ENCODE measurements at regions not wholly inside any gene's neighbourhood (a gene's known extent, or its start where the extent isn't known, plus 50 kb on each side); places are given as distances from the start of the nearest gene placed in this dataset.

DNA sequence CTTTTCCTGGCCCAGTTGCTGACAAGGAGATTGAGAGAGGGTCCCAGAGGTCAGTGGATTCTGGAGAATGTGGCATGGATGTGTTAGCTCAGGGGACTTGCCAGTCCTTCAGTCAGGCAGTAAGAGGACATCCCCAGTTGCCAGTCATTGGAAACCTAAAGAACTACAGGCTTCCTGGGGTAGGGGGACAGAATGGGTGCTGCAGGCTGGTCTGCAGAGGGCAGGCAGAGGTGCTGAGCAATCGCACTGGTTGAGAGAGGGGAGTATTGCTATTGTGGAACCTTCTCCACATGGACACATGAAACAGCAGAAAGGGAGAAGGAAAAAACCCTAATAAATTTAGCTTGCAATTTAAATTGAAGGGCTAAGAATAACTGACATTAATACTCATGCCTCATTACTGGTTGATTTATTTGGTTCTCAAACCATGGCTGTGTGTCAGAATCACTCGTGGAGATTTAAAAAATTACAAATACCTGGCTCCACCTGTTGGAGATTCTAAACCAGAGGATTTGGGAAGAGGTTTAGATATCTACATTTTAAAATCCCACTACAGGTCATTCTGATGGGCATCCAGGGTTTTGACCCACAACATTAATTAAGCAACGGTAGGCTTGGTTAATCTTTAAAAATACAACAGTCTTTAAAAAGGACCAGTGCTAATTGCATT is 71.2 kb upstream of the SLC38A2 start:
- Histone ChIP-seq H3K23ac (ENCODE audit: insufficient read length) (no peak overlapping the region), H3K27ac (ENCODE audit: low read depth, low read length) (no peak overlapping the region), H2BK20ac (ENCODE audit: low read length) (no peak overlapping the region), H3K4me2 (ENCODE audit: insufficient read depth in 1 of 2, low read depth in 2 of 2, low read length in 2 of 2) (no peak overlapping the region), H4K20me1 (replicated peaks in 1 of 2; ENCODE audit: control insufficient read depth in 1 of 2, insufficient read depth in 2 of 2, low read length in 2 of 2) (peaks cover 0 to under 1% of the 10 kb centered on the region in 2 experiments), H2BK5ac (ENCODE audit: low read depth, low read length) (no peak overlapping the region), H3K27me3 (replicated peaks in 1 of 4; ENCODE audit: control insufficient read depth in 3 of 4, extremely low read depth in 1 of 4, insufficient read depth in 3 of 4, low read length in 3 of 4) (no peaks in the 10 kb centered on the region), H3K79me2 (ENCODE audit: control insufficient read depth in 1 of 2, insufficient read depth in 2 of 2, low read length in 2 of 2) (no peaks in the 10 kb centered on the region), H3K14ac (ENCODE audit: insufficient read length) (no peak overlapping the region), H3K4me3 (ENCODE audit: extremely low read depth in 1 of 4, insufficient read depth in 2 of 4, low read depth in 3 of 4, low read length in 4 of 4) (no peak overlapping the region), H2BK12ac (ENCODE audit: low read depth, low read length) (no peak overlapping the region), H4K8ac (ENCODE audit: extremely low read depth, insufficient read depth, low read length) (no peak overlapping the region), H3K4ac (replicated peaks; ENCODE audit: insufficient read length, low read depth, low read length) (no peak overlapping the region), H2AK5ac (ENCODE audit: low read depth, low read length) (no peak overlapping the region), H2BK15ac (ENCODE audit: low read length) (no peak overlapping the region), H3K23me2 (ENCODE audit: low read depth, low read length) (no peaks in the 10 kb centered on the region; the same call in 1 of the 2 replicates), H4K91ac (replicated peaks; ENCODE audit: insufficient read length, low read length) (no peak overlapping the region), H3K9me3 (ENCODE audit: insufficient read depth in 2 of 2, low read depth in 1 of 2, low read length in 1 of 2) (no peaks in the 10 kb centered on the region), H3K56ac (replicated peaks; ENCODE audit: insufficient read length, low read depth, low read length) (no peak overlapping the region), H4K5ac (ENCODE audit: insufficient read length, low read depth, low read length) (no peak overlapping the region), H3K4me1 (replicated peaks in 1 of 4; ENCODE audit: control insufficient read depth in 3 of 4, insufficient read depth in 4 of 4, low read length in 3 of 4) (no peaks in the 10 kb centered on the region), H2BK120ac (replicated peaks; ENCODE audit: low read depth, low read length) (no peak overlapping the region), H3K9ac (replicated peaks in 1 of 4; ENCODE audit: extremely low read depth in 1 of 4, low read depth in 3 of 4, low read length in 3 of 4) (no peak overlapping the region), H2AFZ (ENCODE audit: low read length) (no peak overlapping the region), H3K36me3 (ENCODE audit: control insufficient read depth in 2 of 4, insufficient read depth in 4 of 4, low read length in 3 of 4) (no peaks in the 10 kb centered on the region), H3K18ac (ENCODE audit: extremely low read depth, low read length) (no peak overlapping the region), H3K79me1 (ENCODE audit: low read depth, low read length) (no peaks in the 10 kb centered on the region)
- WGBS, 2 experiments (ENCODE audit: extremely low coverage in 1 of 2, insufficient coverage in 1 of 2, insufficient read length in 1 of 2, insufficient replicate concordance in 2 of 2, low coverage in 1 of 2, low lambda C conversion rate in 2 of 2, missing lambda C conversion rate in 1 of 2) = 85% methylated on average over 3 of the region's 3 CpGs; no CpG with 5 or more reads in 1 of the 2 experiments
- FAIRE-seq (no peak), DNase-seq (ENCODE audit: low read depth in 1 of 2, low spot score in 2 of 2) (no peak)
- ChIA-PET CTCF (ENCODE audit: partially characterized antibody) (interaction anchor here (0.5 to 1.4 kb wide), 3 partner anchors 26 to 95 kb away, joined by 3 to 4 read pairs (median 3); no protein-coding TSS in a partner anchor), POLR2A (ENCODE audit: partially characterized antibody) (interaction anchor here (0.8 to 2.3 kb wide), 4 partner anchors 13 to 85 kb away, joined by 3 to 6 read pairs (median 4); partner anchors contain the start of gene SLC38A2)
- TF ChIP-seq KDM4A (IDR thresholded peaks at IDR 0.05; ENCODE audit: low read depth, low read length, severe bottlenecking) (no peak), SIN3A (conservative IDR thresholded peaks at IDR 0.05 in 1 of 2, IDR thresholded peaks at IDR 0.05 in 1 of 2; ENCODE audit: low read depth in 1 of 2, low read length in 2 of 2) (no peak), KDM5A (IDR thresholded peaks at IDR 0.05; ENCODE audit: low read length) (no peak), CBX5 (IDR thresholded peaks at IDR 0.05; ENCODE audit: low read depth, low read length) (no peak), TAF1 (IDR thresholded peaks at IDR 0.05; ENCODE audit: low read depth, low read length) (no peak), SP2 (IDR thresholded peaks at IDR 0.05; ENCODE audit: low read length) (no peak), CHD1 (IDR thresholded peaks at IDR 0.05; ENCODE audit: low read depth, low read length) (no peak), SP1 (IDR thresholded peaks at IDR 0.05; ENCODE audit: low read depth, low read length) (no peak), PHF8 (conservative IDR thresholded peaks at IDR 0.05; ENCODE audit: low read depth, low read length) (no peak)
- TF ChIP-seq, protein P1, sequence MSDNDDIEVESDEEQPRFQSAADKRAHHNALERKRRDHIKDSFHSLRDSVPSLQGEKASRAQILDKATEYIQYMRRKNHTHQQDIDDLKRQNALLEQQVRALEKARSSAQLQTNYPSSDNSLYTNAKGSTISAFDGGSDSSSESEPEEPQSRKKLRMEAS (IDR thresholded peaks at IDR 0.05) = no peak
- TF ChIP-seq, protein P2, sequence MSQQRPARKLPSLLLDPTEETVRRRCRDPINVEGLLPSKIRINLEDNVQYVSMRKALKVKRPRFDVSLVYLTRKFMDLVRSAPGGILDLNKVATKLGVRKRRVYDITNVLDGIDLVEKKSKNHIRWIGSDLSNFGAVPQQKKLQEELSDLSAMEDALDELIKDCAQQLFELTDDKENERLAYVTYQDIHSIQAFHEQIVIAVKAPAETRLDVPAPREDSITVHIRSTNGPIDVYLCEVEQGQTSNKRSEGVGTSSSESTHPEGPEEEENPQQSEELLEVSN (IDR thresholded peaks at IDR 0.05) = no peak
- TF ChIP-seq, protein P3, sequence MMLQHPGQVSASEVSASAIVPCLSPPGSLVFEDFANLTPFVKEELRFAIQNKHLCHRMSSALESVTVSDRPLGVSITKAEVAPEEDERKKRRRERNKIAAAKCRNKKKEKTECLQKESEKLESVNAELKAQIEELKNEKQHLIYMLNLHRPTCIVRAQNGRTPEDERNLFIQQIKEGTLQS (IDR thresholded peaks at IDR 0.05; ENCODE audit: insufficient read depth, low read depth, low read length) = no peak
